ENCODE measurements at regions not wholly inside any gene's neighbourhood (a gene's known extent, or its start where the extent isn't known, plus 50 kb on each side); places are given as distances from the start of the nearest gene placed in this dataset.

- DNase-seq: no peak
Observed at GRCh38 chr2:11018651-11019185, 107.0 kb downstream of the KCNF1 start.

GRCh38 chr2:11019614-11020013 lies 107.9 kb downstream of the KCNF1 start:
- DNase-seq: no peak

- DNase-seq: no peak
Observed at GRCh38 chr2:11022064-11022463, 110.3 kb downstream of the KCNF1 start.

- DNase-seq: no peak
Observed at GRCh38 chr2:11022591-11023273, 111.0 kb downstream of the KCNF1 start.

GRCh38 chr2:11023326-11024258 lies 111.9 kb downstream of the KCNF1 start:
- no peak for DNase-seq

GRCh38 chr2:11024259-11024645 lies 112.5 kb downstream of the KCNF1 start:
- no peak for DNase-seq

GRCh38 chr2:11024687-11025086 lies 113.0 kb downstream of the KCNF1 start:
- DNase-seq: no peak

GRCh38 chr2:11026286-11026921 lies 114.7 kb downstream of the KCNF1 start:
- DNase-seq: no peak

GRCh38 chr2:11027195-11027594 lies 115.5 kb downstream of the KCNF1 start:
- no peak for DNase-seq

GRCh38 chr2:11028407-11028916 lies 116.7 kb downstream of the KCNF1 start:
- no peak for DNase-seq

- DNase-seq: no peak
Observed at GRCh38 chr2:11029136-11029535, 117.4 kb downstream of the KCNF1 start.

GRCh38 chr2:11030036-11030435 lies 118.3 kb downstream of the KCNF1 start:
- no peak for DNase-seq

GRCh38 chr2:11030909-11031308 lies 119.2 kb downstream of the KCNF1 start:
- DNase-seq: no peak

- no peak for DNase-seq
Observed at GRCh38 chr2:11031876-11032275, 120.1 kb downstream of the KCNF1 start.

- DNase-seq: no peak
Observed at GRCh38 chr2:11032396-11032795, 120.7 kb downstream of the KCNF1 start.

- no peak for DNase-seq
Observed at GRCh38 chr2:11033114-11033513, 121.4 kb downstream of the KCNF1 start.

- no peak for DNase-seq
Observed at GRCh38 chr2:11038641-11039040, 116.6 kb upstream of the SLC66A3 start.

GRCh38 chr2:11040992-11041391 lies 114.3 kb upstream of the SLC66A3 start:
- no peak for DNase-seq

- no peak for DNase-seq
Observed at GRCh38 chr2:11042841-11043240, 112.4 kb upstream of the SLC66A3 start.

GRCh38 chr2:11043245-11043644 lies 112.0 kb upstream of the SLC66A3 start:
- DNase-seq: no peak

GRCh38 chr2:11044201-11044600 lies 111.1 kb upstream of the SLC66A3 start:
- DNase-seq: no peak

GRCh38 chr2:11045294-11045693 lies 110.0 kb upstream of the SLC66A3 start:
- DNase-seq: no peak

- DNase-seq: no peak
Observed at GRCh38 chr2:11048335-11049008, 106.8 kb upstream of the SLC66A3 start.

Data from CD4-positive, alpha-beta T cell treated with Interferon alpha-2 for 1 hour (primary cell).